ENCODE measurements at regions not wholly inside any gene's neighbourhood (a gene's known extent, or its start where the extent isn't known, plus 50 kb on each side); places are given as distances from the start of the nearest gene placed in this dataset.

- H3K4me1 ChIP-seq (ENCODE audit: control insufficient read depth in 1 of 2, insufficient read depth in 2 of 2, low read length in 2 of 2), result no peaks in the 10 kb centered on the region
- no peaks in the 10 kb centered on the region for H3K9me3 ChIP-seq (ENCODE audit: control insufficient read depth in 1 of 2, insufficient read depth in 1 of 2, low read depth in 1 of 2, low read length in 2 of 2)
- H4K20me1 ChIP-seq (ENCODE audit: insufficient read depth), result no peaks in the 10 kb centered on the region
- no peaks in the 10 kb centered on the region for H3K79me2 ChIP-seq (ENCODE audit: insufficient read depth, low read length)
- intact Hi-C loops (cut with micrococcal nuclease), result no loop called here
- TF ChIP-seq EZH2 (IDR thresholded peaks at IDR 0.05) (no peak), POLR2AphosphoS5 (IDR thresholded peaks at IDR 0.05; ENCODE audit: low read depth, low read length) (no peak), ZBTB33 (IDR thresholded peaks at IDR 0.05; ENCODE audit: extremely low read depth, insufficient replicate concordance, low read length) (no peak), MAX (IDR thresholded peaks at IDR 0.05) (no peak), SP1 (IDR thresholded peaks at IDR 0.05; ENCODE audit: low read depth) (no peak), EGR1 (IDR thresholded peaks at IDR 0.05; ENCODE audit: low read depth) (no peak), CBX3 (IDR thresholded peaks at IDR 0.05; ENCODE audit: low read depth) (no peak), RAD21 (IDR thresholded peaks at IDR 0.05; ENCODE audit: low read depth) (no peak)
- H3K9me2 ChIP-seq (ENCODE audit: insufficient read depth), result no peaks in the 10 kb centered on the region
- no peaks in the 10 kb centered on the region for H3K36me3 ChIP-seq (ENCODE audit: control insufficient read depth in 1 of 2, insufficient read depth in 2 of 2, low read length in 2 of 2)
- no peaks in the 10 kb centered on the region for H3K27me3 ChIP-seq (ENCODE audit: insufficient read depth, low read length)
- no peak overlapping the region for H3K9ac ChIP-seq (ENCODE audit: low read length)
- no TSS peak for BruUV-seq (replicated peaks)
- H3K4me3 ChIP-seq (replicated peaks in 1 of 2; ENCODE audit: low read depth in 1 of 2, low read length in 2 of 2), result no peak overlapping the region
- DNase-seq (ENCODE audit: low read depth, low spot score) (no peak), ATAC-seq (no peak)
- POLR2A ChIA-PET, result interaction anchor here (1.4 kb wide), 1 partner anchor 26 kb away, joined by 3 read pairs; no protein-coding TSS in a partner anchor
- no peak overlapping the region for H3K27ac ChIP-seq (ENCODE audit: low read depth, low read length)
- RAD21 ChIA-PET (ENCODE audit: low non-redundant PET in 1 of 2, low total read pairs in 2 of 2, uncharacterized antibody in 2 of 2, unreplicated experiment in 2 of 2), result no interaction called here
- CTCF ChIA-PET, result no interaction called here
- no peak overlapping the region for H3K4me2 ChIP-seq (ENCODE audit: low read length)
- no peak overlapping the region for H2AFZ ChIP-seq (ENCODE audit: low read depth, low read length, poor library complexity, severe bottlenecking)
These were observed 890.2 kb upstream of the B3GALT2 start for GRCh38 chr1:194076646-194077045.

GRCh38 chr1:194073833-194074232, 887.4 kb upstream of the B3GALT2 start:
- Histone ChIP-seq H2AFZ (ENCODE audit: low read depth, low read length, poor library complexity, severe bottlenecking) (no peak overlapping the region), H3K27me3 (ENCODE audit: insufficient read depth, low read length) (no peaks in the 10 kb centered on the region), H3K36me3 (ENCODE audit: control insufficient read depth in 1 of 2, insufficient read depth in 2 of 2, low read length in 2 of 2) (no peaks in the 10 kb centered on the region), H3K4me3 (replicated peaks in 1 of 2; ENCODE audit: low read depth in 1 of 2, low read length in 2 of 2) (no peak overlapping the region), H3K9me3 (ENCODE audit: control insufficient read depth in 1 of 2, insufficient read depth in 1 of 2, low read depth in 1 of 2, low read length in 2 of 2) (no peaks in the 10 kb centered on the region), H3K4me1 (ENCODE audit: control insufficient read depth in 1 of 2, insufficient read depth in 2 of 2, low read length in 2 of 2) (no peaks in the 10 kb centered on the region), H4K20me1 (ENCODE audit: insufficient read depth) (no peaks in the 10 kb centered on the region), H3K4me2 (ENCODE audit: low read length) (no peak overlapping the region), H3K9me2 (ENCODE audit: insufficient read depth) (no peaks in the 10 kb centered on the region), H3K27ac (ENCODE audit: low read depth, low read length) (no peak overlapping the region), H3K9ac (ENCODE audit: low read length) (no peak overlapping the region), H3K79me2 (ENCODE audit: insufficient read depth, low read length) (no peaks in the 10 kb centered on the region)
- RAD21 ChIA-PET (ENCODE audit: low non-redundant PET in 1 of 2, low total read pairs in 2 of 2, uncharacterized antibody in 2 of 2, unreplicated experiment in 2 of 2), result no interaction called here
- no TSS peak for BruUV-seq (replicated peaks)
- intact Hi-C loops (cut with micrococcal nuclease), result no loop called here
- ATAC-seq, result no peak
- no peak for DNase-seq (ENCODE audit: low read depth, low spot score)
- CTCF ChIA-PET, result no interaction called here
- POLR2A ChIA-PET, result no interaction called here
- no peak for TF ChIP-seq ZNF274 (IDR thresholded peaks at IDR 0.05; ENCODE audit: low read depth, low read length)
- TF ChIP-seq ZBTB33 (IDR thresholded peaks at IDR 0.05; ENCODE audit: extremely low read depth, insufficient replicate concordance, low read length), result no peak
- no peak for TF ChIP-seq SIN3A (IDR thresholded peaks at IDR 0.05; ENCODE audit: low read depth)
- TF ChIP-seq TCF7L2 (IDR thresholded peaks at IDR 0.05; ENCODE audit: borderline replicate concordance, extremely low read depth, insufficient read depth, insufficient read length), result no peak
- no peak for TF ChIP-seq RAD21 (IDR thresholded peaks at IDR 0.05; ENCODE audit: low read depth)
- no peak for TF ChIP-seq ELF1 (IDR thresholded peaks at IDR 0.05; ENCODE audit: borderline replicate concordance, low read depth)
- TF ChIP-seq EZH2phosphoT487 (IDR thresholded peaks at IDR 0.05; ENCODE audit: borderline replicate concordance), result no peak

Measured in HCT116 (cell line).